Activated CD8-positive, alpha-beta memory T cell treated with anti-CD3 and anti-CD28 coated beads, Interleukin-2, amount 50 U/mL, for 1 hour (primary cell): ENCODE measurements at regions not wholly inside any gene's neighbourhood (a gene's known extent, or its start where the extent isn't known, plus 50 kb on each side); places are given as distances from the start of the nearest gene placed in this dataset.

ENCODE experiments used
- DNase-seq: peaks from one replicate; pipeline ENCODE4 v3.0.0-alpha.2; 2020; ENCODE audit errors: extremely low read depth

- no peak for DNase-seq
Observed at GRCh38 chr15:98451236-98451635, 197.1 kb upstream of the IGF1R start.

- no peak for DNase-seq
Observed at GRCh38 chr15:98452238-98452637, 196.1 kb upstream of the IGF1R start.

- no peak for DNase-seq
Observed at GRCh38 chr15:98455904-98456303, 192.4 kb upstream of the IGF1R start.

- no peak for DNase-seq
Observed at GRCh38 chr15:98476559-98476958, 171.8 kb upstream of the IGF1R start.

- DNase-seq: no peak
Observed at GRCh38 chr15:98480844-98481243, 167.5 kb upstream of the IGF1R start.

GRCh38 chr15:98483575-98484130 lies 164.7 kb upstream of the IGF1R start:
- no peak for DNase-seq

GRCh38 chr15:98484914-98485313 lies 163.4 kb upstream of the IGF1R start:
- no peak for DNase-seq

- DNase-seq: no peak
Observed at GRCh38 chr15:98485451-98485850, 162.9 kb upstream of the IGF1R start.

GRCh38 chr15:98493966-98494511 lies 154.3 kb upstream of the IGF1R start:
- no peak for DNase-seq

GRCh38 chr15:98501192-98501591 lies 147.1 kb upstream of the IGF1R start:
- no peak for DNase-seq

- DNase-seq: no peak
Observed at GRCh38 chr15:98501632-98502031, 146.7 kb upstream of the IGF1R start.

- no peak for DNase-seq
Observed at GRCh38 chr15:98503970-98504369, 144.4 kb upstream of the IGF1R start.

GRCh38 chr15:98504998-98505397 lies 143.3 kb upstream of the IGF1R start:
- DNase-seq: no peak

- DNase-seq: no peak
Observed at GRCh38 chr15:98505611-98506031, 142.7 kb upstream of the IGF1R start.

- DNase-seq: no peak
Observed at GRCh38 chr15:98506172-98506571, 142.2 kb upstream of the IGF1R start.

- no peak for DNase-seq
Observed at GRCh38 chr15:98506711-98507110, 141.6 kb upstream of the IGF1R start.

- no peak for DNase-seq
Observed at GRCh38 chr15:98513428-98513986, 134.8 kb upstream of the IGF1R start.

- DNase-seq: no peak
Observed at GRCh38 chr15:98514034-98514622, 134.2 kb upstream of the IGF1R start.

- DNase-seq: peak; percentile 24
Observed at GRCh38 chr15:98518823-98519561, 129.3 kb upstream of the IGF1R start.

GRCh38 chr15:98519767-98520550 lies 128.4 kb upstream of the IGF1R start:
- DNase-seq: no peak

GRCh38 chr15:98522127-98522526 lies 126.2 kb upstream of the IGF1R start:
- no peak for DNase-seq
